CD4-positive, alpha-beta T cell treated with Interleukin-1 beta for 1 hour (primary cell): ENCODE measurements at regions not wholly inside any gene's neighbourhood (a gene's known extent, or its start where the extent isn't known, plus 50 kb on each side); places are given as distances from the start of the nearest gene placed in this dataset.
A peak's percentile ranks its signal among the peaks of the same experiment; 100 is the strongest.
"Not testable (repeated sequence)": the region's sequence is repeated elsewhere in the genome, so short reads cannot be mapped to it uniquely, and the experiment has no call there.

Source experiments
- DNase-seq, 2 donors: peaks; one replicate each; pipeline ENCODE4 v3.0.0-alpha.2; 2020 to 2022

DNA sequence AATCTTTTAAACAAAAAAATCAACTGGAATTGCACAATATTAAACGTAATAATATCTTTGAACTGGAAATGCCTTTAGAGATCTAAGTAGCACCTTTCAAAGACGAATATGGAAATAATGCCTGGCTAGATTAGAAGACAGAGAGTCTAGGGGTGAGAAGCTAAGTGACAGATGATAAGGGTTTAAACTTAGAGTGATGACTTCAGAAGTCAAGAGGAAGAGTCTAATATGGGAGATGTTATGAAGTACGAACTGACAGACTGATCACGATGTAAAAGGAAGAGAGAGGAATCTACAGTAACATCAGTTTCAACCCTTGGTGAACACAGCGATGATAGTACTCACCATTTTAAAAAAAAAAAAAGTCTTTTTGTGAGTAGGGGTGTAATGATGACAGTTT, 57.9 kb downstream of the HINT1 start:
- DNase-seq = no peak

- DNase-seq = no peak
These were observed 60.8 kb downstream of the HINT1 start for GRCh38 chr5:131104169-131104808.

GRCh38 chr5:131096774-131097710, 68.0 kb downstream of the HINT1 start:
- DNase-seq = no peak

DNA sequence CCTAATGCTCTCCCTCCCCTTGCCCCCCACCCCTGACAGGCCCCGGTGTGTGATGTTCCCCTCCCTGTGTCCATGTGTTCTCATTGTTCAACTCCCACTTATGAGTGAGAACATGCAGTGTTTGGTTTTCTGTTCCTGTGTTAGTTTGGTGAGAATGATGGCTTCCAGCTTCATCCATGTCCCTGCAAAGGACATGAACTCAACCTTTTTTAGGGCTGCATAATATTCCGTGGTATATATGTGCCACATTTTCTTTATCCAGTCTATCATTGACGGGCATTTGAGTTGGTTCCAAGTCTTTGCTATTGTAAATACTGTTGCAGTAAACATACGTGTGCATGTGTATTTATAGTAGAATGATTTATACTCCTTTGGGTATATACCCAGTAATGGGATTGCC, 69.5 kb downstream of the HINT1 start:
- DNase-seq = not testable (repeated sequence)

DNA sequence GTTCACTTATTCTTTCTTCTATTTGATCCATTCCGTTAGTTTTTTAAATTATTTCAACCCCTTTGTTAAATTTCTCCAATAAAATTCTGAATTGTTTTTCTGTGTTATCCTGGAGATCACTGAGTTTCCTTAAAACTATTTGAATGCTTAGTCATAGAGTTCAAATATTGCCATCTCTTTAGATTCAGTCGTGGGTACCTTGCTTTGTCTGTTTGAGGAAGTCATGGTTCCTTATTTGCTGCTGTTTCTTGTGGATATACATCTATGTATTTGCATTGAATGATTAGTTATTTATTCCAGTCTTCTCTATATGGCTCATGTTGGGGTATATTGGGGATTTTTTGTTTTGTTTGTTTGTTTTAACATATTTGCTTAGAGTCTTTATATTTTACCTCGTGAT, 80.6 kb downstream of the HINT1 start:
- DNase-seq = no peak

GRCh38 chr5:131081913-131082488, 83.1 kb downstream of the HINT1 start:
- DNase-seq = no peak

DNA sequence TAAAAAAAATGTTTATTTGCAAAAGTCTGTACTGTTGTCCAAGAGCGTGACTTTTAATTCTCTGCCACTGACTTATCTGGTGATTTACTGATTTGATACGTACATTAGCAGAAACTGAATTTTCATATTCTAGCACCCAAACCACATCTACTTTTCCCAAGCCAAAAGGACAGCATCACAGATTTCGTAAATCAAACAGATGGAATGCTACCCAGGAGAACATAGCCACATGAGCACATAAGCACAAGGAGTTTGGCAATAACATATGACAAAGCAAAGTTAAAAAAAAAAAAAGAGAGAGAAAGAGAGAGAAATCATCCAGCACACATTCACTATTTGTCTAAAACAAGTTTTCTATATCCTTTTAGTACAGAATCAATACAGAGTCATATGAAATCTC, 83.7 kb downstream of the HINT1 start:
- DNase-seq = no peak

GRCh38 chr5:131079232-131079631, 85.8 kb downstream of the HINT1 start:
- no peak for DNase-seq

- peak; percentile 48 to 65 for DNase-seq
These were observed 96.0 kb downstream of the HINT1 start for GRCh38 chr5:131068893-131069643.

DNA sequence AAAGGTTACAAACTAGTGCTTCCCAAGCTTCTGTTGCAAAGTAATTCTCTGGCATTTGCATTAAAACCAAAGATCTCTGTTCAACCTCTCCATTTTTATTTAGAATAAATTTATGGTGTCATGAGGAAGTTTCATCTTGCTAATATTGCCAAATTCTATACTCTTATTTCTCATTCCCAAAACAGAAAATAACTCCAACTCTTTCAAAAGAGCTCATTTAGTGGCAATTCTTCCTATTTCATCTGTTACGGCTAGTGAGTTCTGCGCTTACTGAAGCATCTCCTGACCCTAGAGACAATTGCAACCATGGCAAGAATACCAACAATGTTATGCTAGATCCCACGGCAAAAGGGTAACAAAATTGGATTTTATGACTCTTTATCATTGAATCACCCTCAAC, 97.0 kb downstream of the HINT1 start:
- no peak for DNase-seq

GRCh38 chr5:131067636-131068035, 97.4 kb downstream of the HINT1 start:
- DNase-seq = no peak

GRCh38 chr5:131064669-131065371, 100.2 kb downstream of the HINT1 start:
- DNase-seq = no peak

GRCh38 chr5:131042021-131042789, 122.9 kb downstream of the HINT1 start:
- no peak for DNase-seq

DNA sequence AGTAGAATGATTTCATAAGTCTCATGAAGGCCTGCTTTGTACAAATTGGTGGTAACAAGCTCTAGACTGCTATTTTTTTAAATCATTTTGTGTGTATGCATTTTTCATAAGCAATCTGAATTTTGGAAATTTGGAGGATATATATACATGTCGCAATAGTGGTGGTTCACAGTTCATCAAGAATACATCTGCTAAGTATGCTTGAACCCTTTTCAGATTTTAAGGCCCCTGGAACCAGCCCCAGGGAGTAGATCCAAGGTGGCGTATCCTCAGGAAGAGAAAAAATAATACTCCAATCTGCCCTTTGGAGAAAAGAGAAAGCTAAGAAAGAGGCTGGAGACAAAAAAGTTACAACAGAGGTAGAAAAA, 141.6 kb downstream of the HINT1 start:
- DNase-seq = no peak

DNA sequence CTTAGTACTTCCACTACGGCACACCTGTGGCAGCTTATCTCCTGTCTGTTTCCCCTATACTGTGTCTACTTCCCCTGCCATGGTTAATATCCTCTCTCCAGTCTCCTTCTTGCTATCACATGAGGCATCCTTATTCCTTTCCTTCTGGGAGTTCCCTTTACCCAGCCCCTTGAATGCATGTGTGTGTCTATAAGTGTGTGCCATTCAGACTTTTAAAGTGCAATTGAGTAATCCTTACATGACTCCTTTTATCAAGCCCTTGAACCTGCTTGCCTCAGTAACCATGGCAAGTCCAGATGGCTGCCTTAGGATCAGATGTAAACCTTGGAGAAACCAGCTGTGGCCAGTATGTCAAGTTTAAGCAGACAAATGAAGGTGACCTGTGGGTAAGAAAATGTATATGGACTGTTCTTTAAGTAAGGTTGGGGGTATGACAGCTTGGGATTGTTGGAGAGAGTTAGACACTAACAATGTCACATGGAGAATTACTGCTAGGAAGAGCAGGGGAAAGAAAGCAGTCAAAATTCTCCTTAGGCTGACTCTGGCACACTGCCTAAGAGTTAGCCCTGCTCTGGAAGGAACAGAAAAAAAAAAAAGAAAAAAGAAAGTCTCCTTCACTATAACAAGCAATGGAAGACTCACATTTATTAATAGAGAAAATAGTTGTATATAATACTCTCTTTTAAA, 142.1 kb downstream of the HINT1 start:
- DNase-seq = no peak

DNA sequence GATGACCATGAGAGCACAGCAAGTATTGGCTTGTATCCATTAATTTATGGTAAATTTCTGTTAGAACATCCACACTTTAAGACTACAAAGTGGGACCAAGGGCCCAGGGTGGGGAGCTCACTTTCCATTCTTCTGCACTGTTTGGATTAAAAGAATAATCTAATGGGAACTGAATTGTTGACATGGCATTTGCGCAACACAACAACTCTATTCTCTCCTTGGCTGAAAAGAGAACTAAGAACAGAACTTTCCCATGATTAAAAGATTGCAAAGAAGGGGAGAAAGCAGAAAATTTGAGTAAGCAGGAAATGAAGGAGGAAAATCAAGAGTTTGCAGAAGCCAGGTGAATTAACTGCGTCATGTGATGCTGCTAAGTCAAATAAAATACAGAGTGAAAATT, 143.4 kb downstream of the HINT1 start:
- DNase-seq = no peak

- no peak for DNase-seq
These were observed 145.3 kb downstream of the HINT1 start for GRCh38 chr5:131019601-131020315.

DNA sequence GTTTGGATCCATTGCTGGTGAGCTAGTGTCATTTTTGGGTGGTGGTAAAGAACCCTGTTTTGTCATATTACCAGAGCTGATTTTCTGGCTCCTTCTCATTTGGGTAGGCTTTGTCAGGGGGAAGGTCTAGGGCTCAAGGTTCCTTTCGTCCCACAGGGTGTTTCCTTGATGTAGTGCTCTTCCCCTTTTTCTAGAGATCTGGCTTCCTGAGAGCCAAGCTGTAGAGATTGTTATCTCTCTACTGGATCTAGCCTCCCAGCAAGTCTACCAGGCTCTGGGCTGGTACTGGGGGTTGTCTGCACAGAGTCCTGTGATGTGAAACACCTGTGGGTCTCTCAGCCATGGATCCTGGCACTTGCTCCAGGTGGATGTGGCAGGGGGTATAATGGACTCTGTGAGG, 145.9 kb downstream of the HINT1 start:
- no peak for DNase-seq

- DNase-seq = no peak
These were observed 156.7 kb downstream of the HINT1 start for GRCh38 chr5:131008329-131008728.

DNA sequence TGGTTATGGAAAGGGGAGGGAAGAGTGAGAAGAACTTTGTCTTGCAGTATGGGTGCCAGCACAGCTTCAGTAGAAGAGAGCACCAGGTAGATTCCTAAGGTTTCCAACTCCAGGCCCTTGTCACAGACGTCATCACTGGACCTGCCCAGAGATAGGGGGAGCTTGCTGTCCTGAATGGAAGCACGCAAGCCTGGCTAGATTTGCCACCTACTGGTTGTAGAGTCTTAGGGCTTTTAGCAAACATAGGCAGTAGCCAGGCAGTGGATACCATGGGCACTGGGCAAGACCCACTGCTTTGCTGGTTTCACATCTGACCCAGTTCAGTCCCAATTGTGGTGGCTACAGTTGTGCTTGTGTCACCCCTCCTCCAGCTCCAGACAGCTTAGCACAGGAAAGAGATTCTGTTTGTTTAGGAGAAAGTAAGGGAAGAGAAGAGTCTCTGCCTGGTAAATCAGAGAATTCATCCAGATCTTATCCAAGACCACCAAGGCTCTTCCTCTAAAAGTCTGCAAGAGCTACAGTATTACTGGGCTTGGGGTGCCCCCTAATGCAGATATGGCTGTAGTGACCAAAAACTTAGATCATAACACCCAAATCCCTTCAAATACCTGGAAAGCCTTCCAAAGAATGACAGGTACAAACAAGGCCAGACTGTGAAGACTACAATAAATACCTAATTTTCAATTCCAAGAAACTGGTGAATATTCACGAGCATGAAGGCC, 158.9 kb downstream of the HINT1 start:
- no peak for DNase-seq
